ENCODE measurements at regions not wholly inside any gene's neighbourhood (a gene's known extent, or its start where the extent isn't known, plus 50 kb on each side); places are given as distances from the start of the nearest gene placed in this dataset.
"Not testable (repeated sequence)": the region's sequence is repeated elsewhere in the genome, so short reads cannot be mapped to it uniquely, and the experiment has no call there.

DNA sequence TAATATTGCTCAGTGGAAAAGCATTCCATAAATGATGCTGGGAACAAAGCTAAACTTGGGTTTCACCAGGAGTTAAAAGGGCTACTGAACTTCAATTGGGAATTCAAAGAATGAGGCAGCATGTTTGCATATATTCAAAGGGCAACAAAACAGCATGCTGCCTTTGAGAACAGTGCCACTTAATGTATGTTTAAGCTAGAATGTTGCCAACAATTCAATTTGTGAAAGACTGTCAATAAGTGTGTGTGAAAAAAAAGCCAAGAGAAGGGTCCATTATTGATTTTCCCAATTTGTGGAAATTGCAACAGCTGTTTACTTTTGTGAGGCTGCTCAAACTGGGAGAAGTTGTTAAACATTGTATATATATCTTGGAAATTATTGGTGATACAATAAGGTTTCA is 701.9 kb upstream of the ACTRT1 start:
- Histone ChIP-seq H3K4me3 (ENCODE audit: low read length) (no peak overlapping the region), H3K36me3 (ENCODE audit: insufficient read depth, low read length) (no peaks in the 10 kb centered on the region), H2AFZ (ENCODE audit: low read depth, low read length) (no peak overlapping the region), H3K4me1 (ENCODE audit: insufficient read depth, low read length) (no peaks in the 10 kb centered on the region), H3K9me3 (ENCODE audit: low read length) (no peaks in the 10 kb centered on the region), H3K27me3 (ENCODE audit: insufficient read depth, low read length) (no peaks in the 10 kb centered on the region)

GRCh38 chrX:128739539-128739938 is 687.3 kb upstream of the ACTRT1 start:
- Histone ChIP-seq H3K36me3 (ENCODE audit: insufficient read depth, low read length) (no peaks in the 10 kb centered on the region), H2AFZ (ENCODE audit: low read depth, low read length) (no peak overlapping the region), H3K27me3 (ENCODE audit: insufficient read depth, low read length) (no peaks in the 10 kb centered on the region), H3K4me1 (ENCODE audit: insufficient read depth, low read length) (no peaks in the 10 kb centered on the region), H3K9me3 (ENCODE audit: low read length) (no peaks in the 10 kb centered on the region), H3K4me3 (ENCODE audit: low read length) (no peak overlapping the region)

DNA sequence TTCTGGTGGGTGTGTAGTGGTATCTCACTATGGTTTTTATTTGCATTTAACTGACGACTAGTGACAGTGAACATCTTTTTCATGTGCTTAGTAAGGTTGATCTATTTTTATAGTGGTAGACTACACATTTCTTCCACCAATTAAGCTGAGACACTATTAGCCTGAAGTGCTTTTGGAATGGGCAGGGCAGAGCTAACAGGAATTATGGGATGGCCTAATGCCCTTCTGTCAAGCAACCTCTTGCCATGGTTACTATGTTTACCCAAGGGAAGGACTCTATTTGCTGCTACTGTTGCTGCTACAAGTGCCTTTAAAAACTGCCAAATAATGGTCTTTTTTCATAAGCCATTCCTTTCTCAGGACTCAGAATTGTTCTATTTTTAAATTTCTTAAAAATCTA is 676.7 kb upstream of the ACTRT1 start:
- Histone ChIP-seq H3K4me1 (ENCODE audit: insufficient read depth, low read length) (no peaks in the 10 kb centered on the region), H2AFZ (ENCODE audit: low read depth, low read length) (no peak overlapping the region), H3K27me3 (ENCODE audit: insufficient read depth, low read length) (no peaks in the 10 kb centered on the region), H3K4me3 (ENCODE audit: low read length) (no peak overlapping the region), H3K36me3 (ENCODE audit: insufficient read depth, low read length) (no peaks in the 10 kb centered on the region), H3K9me3 (ENCODE audit: low read length) (no peaks in the 10 kb centered on the region)

GRCh38 chrX:128717635-128718578 is 665.7 kb upstream of the ACTRT1 start:
- no peak overlapping the region for H3K4me3 ChIP-seq (ENCODE audit: low read length)
- no peaks in the 10 kb centered on the region for H3K36me3 ChIP-seq (ENCODE audit: insufficient read depth, low read length)
- H3K4me1 ChIP-seq (ENCODE audit: insufficient read depth, low read length), result no peaks in the 10 kb centered on the region
- H3K27me3 ChIP-seq (ENCODE audit: insufficient read depth, low read length), result no peaks in the 10 kb centered on the region
- H3K9me3 ChIP-seq (ENCODE audit: low read length), result no peaks in the 10 kb centered on the region
- H2AFZ ChIP-seq (ENCODE audit: low read depth, low read length), result no peak overlapping the region

- Histone ChIP-seq H3K9me3 (ENCODE audit: low read length) (no peaks in the 10 kb centered on the region), H2AFZ (ENCODE audit: low read depth, low read length) (no peak overlapping the region), H3K36me3 (ENCODE audit: insufficient read depth, low read length) (no peaks in the 10 kb centered on the region), H3K4me1 (ENCODE audit: insufficient read depth, low read length) (no peaks in the 10 kb centered on the region), H3K4me3 (ENCODE audit: low read length) (no peak overlapping the region), H3K27me3 (ENCODE audit: insufficient read depth, low read length) (no peaks in the 10 kb centered on the region)
Measured at GRCh38 chrX:128714425-128714824, 662.2 kb upstream of the ACTRT1 start.

DNA sequence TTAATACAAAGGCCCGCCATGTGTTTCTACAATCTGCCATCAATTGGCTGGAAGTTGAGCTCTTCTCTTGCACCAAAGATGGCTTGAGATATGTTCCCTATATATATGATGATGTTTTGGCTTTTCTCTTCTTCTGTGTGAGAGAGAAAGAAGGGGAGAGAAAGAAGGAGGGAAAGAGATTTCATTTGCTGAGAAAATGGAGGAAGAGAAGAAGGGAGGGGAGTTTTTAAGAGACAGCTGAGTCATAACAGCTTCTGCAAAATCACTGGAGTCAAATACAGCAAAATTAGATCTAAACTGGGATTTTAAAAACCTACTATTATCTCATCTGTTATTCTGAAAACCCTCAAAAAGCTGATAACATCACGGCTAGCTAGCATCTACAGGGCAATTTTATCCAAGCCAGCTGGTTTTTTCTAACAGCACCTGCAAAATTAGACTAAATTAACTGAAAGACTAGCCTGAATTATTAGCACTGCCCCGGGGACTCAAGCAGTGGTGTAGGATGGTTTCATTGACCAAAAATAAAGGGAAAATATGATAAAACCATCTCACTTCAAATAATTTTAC is 647.6 kb upstream of the ACTRT1 start:
- H2AFZ ChIP-seq (ENCODE audit: low read depth, low read length), result no peak overlapping the region
- no peaks in the 10 kb centered on the region for H3K4me1 ChIP-seq (ENCODE audit: insufficient read depth, low read length)
- H3K27me3 ChIP-seq (ENCODE audit: insufficient read depth, low read length), result no peaks in the 10 kb centered on the region
- H3K9me3 ChIP-seq (ENCODE audit: low read length), result no peaks in the 10 kb centered on the region
- no peaks in the 10 kb centered on the region for H3K36me3 ChIP-seq (ENCODE audit: insufficient read depth, low read length)
- H3K4me3 ChIP-seq (ENCODE audit: low read length), result no peak overlapping the region

DNA sequence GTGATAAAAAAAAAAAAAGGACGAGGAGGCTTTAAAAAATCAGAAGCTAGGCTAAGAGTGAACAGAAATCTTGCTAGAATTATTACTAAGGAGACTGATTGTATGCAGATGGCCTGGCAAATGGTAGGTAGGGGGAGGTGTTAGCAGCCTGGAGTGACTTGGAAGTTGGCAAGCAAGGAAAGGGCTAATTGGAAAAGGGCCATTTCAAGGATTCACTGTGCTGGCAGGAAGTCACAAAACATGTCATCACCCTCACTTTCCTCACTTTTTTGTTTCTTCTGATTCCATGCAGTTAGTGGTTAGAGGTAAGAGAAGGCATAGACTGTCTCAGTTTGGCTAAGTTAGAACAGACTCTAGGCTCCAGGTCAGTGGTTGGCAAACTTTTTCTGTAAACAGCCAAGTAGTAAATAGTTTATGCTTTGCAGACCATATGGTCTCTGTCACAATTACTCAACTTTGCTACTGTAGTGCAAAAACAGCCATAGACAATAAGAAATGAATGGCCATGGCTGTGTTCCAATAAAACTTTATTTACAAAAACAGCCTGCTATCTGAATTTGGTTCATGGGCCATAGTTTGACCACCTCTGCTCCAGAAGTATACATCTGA is 646.5 kb upstream of the ACTRT1 start:
- Histone ChIP-seq H3K9me3 (ENCODE audit: low read length) (no peaks in the 10 kb centered on the region), H2AFZ (ENCODE audit: low read depth, low read length) (no peak overlapping the region), H3K36me3 (ENCODE audit: insufficient read depth, low read length) (no peaks in the 10 kb centered on the region), H3K4me1 (ENCODE audit: insufficient read depth, low read length) (no peaks in the 10 kb centered on the region), H3K4me3 (ENCODE audit: low read length) (no peak overlapping the region), H3K27me3 (ENCODE audit: insufficient read depth, low read length) (no peaks in the 10 kb centered on the region)

DNA sequence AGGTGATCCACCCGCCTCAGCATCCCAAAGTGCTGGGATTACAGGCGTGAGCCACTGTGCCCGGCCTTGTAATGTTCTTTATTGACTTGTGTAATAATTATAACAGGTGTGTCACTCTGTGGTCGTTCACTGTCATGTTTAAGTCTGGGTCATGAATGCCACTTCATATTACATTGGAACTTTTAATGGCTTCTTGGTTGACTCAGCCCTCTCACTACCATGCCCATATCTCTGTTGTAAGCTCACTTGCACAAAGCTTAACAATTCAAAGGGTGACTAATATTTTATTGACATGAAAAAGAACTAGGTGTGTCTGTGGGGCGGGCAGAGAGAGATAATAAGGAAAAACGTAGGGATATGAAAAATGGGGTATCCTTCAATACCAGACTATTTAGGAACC is 639.7 kb upstream of the ACTRT1 start:
- no peaks in the 10 kb centered on the region for H3K27me3 ChIP-seq (ENCODE audit: insufficient read depth, low read length)
- no peak overlapping the region for H2AFZ ChIP-seq (ENCODE audit: low read depth, low read length)
- no peaks in the 10 kb centered on the region for H3K4me1 ChIP-seq (ENCODE audit: insufficient read depth, low read length)
- H3K9me3 ChIP-seq (ENCODE audit: low read length), result no peaks in the 10 kb centered on the region
- H3K36me3 ChIP-seq (ENCODE audit: insufficient read depth, low read length), result no peaks in the 10 kb centered on the region
- H3K4me3 ChIP-seq (ENCODE audit: low read length), result no peak overlapping the region

DNA sequence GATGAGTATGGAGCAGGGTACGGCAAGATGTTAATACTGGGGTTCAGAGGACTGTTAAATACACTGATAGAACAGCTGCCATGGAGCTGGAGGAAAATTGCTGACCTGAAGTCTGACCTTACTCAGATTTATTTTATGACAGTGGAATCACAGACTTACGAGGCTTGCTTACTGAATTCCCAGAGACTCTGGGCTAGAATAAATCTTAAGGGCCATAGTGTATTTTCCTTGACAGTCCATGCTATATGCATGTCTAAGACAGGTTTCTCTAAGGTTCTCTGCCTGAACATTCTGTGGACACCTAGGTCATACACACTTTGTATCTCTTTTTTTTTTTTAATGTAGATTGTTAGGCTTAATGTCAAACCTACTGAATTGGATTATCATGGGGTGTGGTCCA is 633.2 kb upstream of the ACTRT1 start:
- no peak overlapping the region for H2AFZ ChIP-seq (ENCODE audit: low read depth, low read length)
- no peaks in the 10 kb centered on the region for H3K9me3 ChIP-seq (ENCODE audit: low read length)
- H3K4me3 ChIP-seq (ENCODE audit: low read length), result no peak overlapping the region
- H3K4me1 ChIP-seq (ENCODE audit: insufficient read depth, low read length), result no peaks in the 10 kb centered on the region
- H3K27me3 ChIP-seq (ENCODE audit: insufficient read depth, low read length), result no peaks in the 10 kb centered on the region
- H3K36me3 ChIP-seq (ENCODE audit: insufficient read depth, low read length), result no peaks in the 10 kb centered on the region

- H3K9me3 ChIP-seq (ENCODE audit: low read length), result no peaks in the 10 kb centered on the region
Measured at GRCh38 chrX:128676651-128677050, 624.4 kb upstream of the ACTRT1 start.

GRCh38 chrX:128674326-128675086 is 622.3 kb upstream of the ACTRT1 start:
- H3K4me1 ChIP-seq (ENCODE audit: insufficient read depth, low read length); H3K9me3 ChIP-seq (ENCODE audit: low read length); H3K4me3 ChIP-seq (ENCODE audit: low read length); H2AFZ ChIP-seq (ENCODE audit: low read depth, low read length); H3K36me3 ChIP-seq (ENCODE audit: insufficient read depth, low read length); H3K27me3 ChIP-seq (ENCODE audit: insufficient read depth, low read length): not testable (repeated sequence)

More at GRCh38 chrX:128676651-128677050, 624.4 kb upstream of the ACTRT1 start:
- Histone ChIP-seq H3K27me3 (ENCODE audit: insufficient read depth, low read length) (no peaks in the 10 kb centered on the region), H2AFZ (ENCODE audit: low read depth, low read length) (no peak overlapping the region), H3K4me3 (ENCODE audit: low read length) (no peak overlapping the region), H3K4me1 (ENCODE audit: insufficient read depth, low read length) (no peaks in the 10 kb centered on the region), H3K36me3 (ENCODE audit: insufficient read depth, low read length) (no peaks in the 10 kb centered on the region)

GRCh38 chrX:128664211-128664610 is 612.0 kb upstream of the ACTRT1 start:
- Histone ChIP-seq H3K9me3 (ENCODE audit: low read length) (no peaks in the 10 kb centered on the region), H3K4me3 (ENCODE audit: low read length) (no peak overlapping the region), H3K4me1 (ENCODE audit: insufficient read depth, low read length) (no peaks in the 10 kb centered on the region), H3K27me3 (ENCODE audit: insufficient read depth, low read length) (no peaks in the 10 kb centered on the region), H2AFZ (ENCODE audit: low read depth, low read length) (no peak overlapping the region), H3K36me3 (ENCODE audit: insufficient read depth, low read length) (no peaks in the 10 kb centered on the region)

DNA sequence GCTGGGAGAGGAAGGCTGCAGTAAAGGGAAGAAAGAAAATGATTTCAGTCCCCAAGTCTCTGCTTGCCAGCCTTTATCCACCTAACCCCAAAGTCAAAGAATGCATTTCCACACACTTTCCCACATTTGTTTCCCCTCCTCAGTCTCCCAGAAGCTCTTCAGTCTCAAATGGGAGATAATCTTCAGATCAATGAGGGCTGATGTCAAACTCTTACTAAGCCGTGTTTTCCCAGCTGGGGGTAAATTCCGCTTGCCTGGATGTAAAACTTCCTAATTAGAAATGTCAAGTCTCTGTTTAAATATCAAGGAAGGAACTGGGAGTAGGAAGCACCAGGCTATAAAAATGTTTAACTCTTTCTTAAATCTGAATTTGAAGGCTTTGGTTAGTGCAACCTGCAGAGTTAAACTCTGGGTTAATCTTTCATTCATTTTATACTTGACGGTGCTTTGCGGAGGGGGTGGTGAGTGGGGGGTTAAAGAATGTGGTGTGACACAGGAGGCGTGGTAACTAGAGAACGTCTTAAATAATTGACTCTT is 601.4 kb upstream of the ACTRT1 start:
- Histone ChIP-seq H3K36me3 (ENCODE audit: insufficient read depth, low read length) (no peaks in the 10 kb centered on the region), H3K4me3 (ENCODE audit: low read length) (no peak overlapping the region), H3K9me3 (ENCODE audit: low read length) (no peaks in the 10 kb centered on the region), H2AFZ (ENCODE audit: low read depth, low read length) (no peak overlapping the region), H3K4me1 (ENCODE audit: insufficient read depth, low read length) (no peaks in the 10 kb centered on the region), H3K27me3 (ENCODE audit: insufficient read depth, low read length) (no peaks in the 10 kb centered on the region)
